ENCODE measurements at regions not wholly inside any gene's neighbourhood (a gene's known extent, or its start where the extent isn't known, plus 50 kb on each side); places are given as distances from the start of the nearest gene placed in this dataset.
"Not testable (repeated sequence)": the region's sequence is repeated elsewhere in the genome, so short reads cannot be mapped to it uniquely, and the experiment has no call there.

DNA sequence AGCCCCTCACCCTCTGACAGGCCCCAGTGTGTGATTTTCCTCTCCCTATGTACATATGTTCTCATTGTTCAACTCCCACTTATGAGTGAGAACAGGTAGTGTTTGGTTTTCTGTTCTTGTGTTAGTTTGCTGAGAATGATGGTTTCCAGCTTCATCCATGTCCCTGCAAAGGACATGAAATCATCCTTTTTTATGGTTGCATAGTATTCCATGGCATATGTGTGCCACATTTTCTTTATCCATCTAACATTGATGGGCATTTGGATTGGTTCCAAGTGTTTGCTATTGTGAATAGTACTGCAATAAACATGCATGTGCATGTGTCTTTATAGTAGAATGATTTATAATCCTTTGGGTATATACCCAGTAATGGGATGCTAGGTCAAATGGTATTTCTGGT lies 223.7 kb upstream of the VLDLR start:
- DNase-seq: not testable (repeated sequence)

DNA sequence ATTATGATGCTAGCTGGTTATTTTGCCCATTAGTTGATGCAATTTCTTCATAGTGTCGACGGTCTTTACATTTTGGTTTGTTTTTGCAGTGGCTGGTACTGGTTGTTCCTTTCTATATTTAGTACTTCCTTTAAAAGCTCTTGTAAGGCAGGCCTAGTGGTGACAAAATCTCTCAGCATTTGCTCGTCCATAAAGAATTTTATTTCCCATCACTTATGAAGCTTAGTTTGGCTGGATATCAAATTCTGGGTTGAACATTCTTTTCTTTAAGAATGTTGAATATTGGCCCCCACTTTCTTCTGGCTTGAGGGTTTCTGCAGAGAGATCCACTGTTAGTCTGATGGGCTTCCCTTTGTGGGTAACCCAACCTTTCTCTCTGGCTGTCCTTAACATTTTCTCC lies 219.8 kb upstream of the VLDLR start:
- DNase-seq: not testable (repeated sequence)

DNA sequence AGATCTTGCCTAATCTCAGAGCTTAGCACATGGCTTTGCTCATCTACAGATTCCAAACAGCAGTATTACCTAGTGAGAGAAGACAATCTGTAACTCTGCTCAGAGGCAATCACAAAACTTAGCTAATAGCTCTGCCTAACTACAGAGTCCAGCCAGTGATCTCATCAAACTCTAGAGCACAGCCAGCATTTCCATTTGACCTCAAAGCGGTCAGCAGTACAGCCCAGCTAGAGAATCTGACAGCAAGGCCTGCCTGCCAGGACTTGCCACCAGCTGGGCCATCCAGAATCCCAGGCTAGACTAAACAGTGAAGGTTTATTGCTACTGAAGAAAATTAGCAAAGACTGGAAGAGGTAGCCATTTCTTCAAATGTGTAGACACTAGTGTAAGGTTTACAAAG lies 217.9 kb upstream of the VLDLR start:
- DNase-seq: no peak

DNA sequence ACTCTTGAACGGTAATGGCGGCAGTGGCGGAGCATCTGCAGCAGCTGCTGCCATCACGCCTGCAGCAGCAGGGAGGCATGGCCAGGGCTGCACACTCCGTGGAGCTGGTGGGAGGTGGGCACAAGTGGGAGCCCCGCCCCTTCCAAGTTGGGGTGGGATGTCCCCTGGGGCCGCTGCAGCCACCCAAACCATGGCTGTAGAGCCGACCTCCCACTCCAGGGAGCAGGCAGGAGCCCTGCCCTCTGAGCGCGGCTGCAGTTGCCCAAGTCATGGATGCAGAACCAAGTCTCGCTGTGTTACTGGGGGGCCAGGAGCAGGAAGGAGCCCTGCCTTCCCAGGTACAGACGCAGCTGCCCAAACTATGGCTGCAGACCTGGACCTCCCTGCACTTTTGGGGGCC lies 215.3 kb upstream of the VLDLR start:
- DNase-seq: no peak

DNA sequence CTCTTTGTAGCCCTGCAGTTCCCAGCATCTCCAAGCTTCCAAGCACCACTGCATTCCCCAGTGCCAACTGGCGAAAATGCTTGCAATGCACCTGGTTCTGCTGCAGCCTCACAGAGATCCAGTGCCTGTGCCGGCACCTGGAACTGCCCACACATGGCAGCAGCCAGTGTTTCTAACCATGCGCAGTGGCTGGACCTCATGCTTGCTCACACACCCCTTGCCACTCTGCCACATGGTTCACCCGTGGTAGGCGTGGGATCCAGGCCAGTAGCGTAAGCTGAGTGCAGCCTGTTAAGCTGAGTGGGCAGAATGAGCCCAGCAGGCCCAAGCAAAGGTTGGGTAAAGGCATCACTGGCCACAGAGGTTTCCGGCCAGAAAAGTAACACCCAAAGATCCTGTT lies 214.1 kb upstream of the VLDLR start:
- no peak for DNase-seq

DNA sequence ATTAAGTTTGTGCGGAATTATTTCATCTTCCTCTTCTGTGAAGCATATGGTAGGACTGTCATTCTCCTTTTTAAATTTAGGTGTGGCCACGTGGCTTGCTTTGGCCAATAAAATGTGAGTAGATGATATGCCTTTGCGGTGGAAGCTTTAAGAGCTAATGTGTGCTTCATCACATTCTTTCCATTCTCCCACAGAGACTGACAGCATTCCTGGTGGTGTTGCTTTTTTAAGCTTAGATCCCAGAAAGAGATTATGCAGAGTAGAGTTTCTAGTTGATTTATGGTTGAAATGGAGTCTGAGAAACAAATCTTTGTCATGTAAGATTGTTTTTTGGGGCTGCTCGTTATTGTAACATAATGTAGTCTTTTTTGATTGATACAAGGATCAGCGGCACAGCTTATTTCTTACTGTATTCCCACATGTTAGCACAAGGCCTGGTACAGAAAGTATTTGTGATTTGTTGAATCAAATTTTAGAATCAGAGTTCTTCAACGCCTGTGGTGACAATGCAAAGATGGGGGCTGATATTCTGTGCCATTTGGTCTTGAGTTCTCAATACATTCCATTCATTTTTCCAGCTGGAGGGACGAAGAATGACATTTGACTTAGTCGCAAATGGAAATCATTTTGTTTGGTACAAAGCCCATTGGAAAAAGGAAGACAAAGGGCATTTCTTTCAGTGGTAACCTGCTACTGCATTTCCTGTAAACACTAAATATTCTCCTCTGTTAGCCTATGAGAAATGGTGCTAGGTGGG lies 209.9 kb upstream of the VLDLR start:
- no peak for DNase-seq

DNA sequence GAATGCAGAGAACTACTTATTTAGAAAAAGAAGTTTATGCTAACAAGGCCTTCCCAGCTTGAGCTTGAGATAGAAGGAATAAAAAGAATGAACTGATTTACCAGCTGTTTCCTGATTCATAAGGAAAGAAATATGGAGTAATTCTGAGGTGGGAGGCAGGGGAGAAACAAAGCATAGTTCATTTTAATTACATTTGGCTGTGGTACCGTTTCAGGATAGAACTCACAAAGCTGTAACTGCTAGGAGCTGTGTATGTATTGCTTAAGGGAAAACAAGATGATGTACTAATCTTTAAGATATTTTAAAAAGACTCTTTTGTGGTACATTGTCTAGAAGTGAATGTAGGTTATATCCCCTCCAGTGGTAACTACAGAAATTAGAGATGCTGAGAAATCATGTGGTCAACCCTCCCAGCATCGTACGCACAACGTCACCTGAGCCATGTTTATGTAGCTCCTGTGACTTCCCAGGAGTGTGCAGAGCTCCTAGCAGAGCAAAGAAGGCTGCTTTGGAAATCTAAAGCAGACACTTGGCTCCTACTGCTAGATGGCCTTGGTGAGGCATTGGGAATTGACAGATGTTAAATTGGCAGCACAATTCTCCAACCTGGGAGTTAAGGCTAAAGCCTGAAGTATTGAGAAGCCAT lies 208.3 kb upstream of the VLDLR start:
- no peak for DNase-seq

DNA sequence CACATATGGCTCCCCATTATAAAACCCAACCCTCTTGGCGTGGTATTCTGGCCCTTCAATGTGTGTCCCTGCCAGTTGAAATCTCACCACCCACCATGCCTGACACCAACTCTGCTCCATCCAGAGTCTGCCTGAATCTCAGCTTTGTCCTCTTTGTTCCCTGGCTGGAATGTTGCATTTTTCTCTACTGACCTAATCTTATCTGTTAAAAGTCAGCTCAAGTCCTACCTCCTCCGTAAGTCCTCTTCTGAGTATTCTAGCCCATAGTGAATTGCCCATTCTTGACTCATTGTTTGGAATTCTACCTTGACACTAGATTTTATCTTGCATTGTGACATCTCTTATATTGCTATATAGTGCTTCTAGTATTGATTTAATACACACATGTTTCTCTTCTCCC lies 207.1 kb upstream of the VLDLR start:
- no peak for DNase-seq

DNA sequence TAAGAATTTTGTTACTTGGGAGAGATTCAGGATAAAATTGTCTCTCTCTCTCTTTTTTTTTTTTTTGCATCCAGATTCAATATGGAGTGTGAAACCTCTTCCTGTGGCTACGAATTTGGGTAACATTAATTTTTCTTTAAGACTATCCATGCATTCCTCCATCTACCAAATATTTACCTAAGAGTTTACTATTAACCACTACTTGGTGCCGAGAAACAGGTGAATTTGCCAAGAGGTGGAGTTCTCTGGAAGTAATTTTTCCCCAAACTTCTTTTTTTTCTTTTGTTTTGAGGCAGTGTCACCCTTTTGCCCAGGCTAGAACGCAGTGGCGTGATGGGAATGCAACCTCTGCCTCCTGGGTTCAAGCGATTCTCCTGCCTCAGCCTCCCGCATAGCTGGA lies 206.3 kb upstream of the VLDLR start:
- DNase-seq: no peak

DNA sequence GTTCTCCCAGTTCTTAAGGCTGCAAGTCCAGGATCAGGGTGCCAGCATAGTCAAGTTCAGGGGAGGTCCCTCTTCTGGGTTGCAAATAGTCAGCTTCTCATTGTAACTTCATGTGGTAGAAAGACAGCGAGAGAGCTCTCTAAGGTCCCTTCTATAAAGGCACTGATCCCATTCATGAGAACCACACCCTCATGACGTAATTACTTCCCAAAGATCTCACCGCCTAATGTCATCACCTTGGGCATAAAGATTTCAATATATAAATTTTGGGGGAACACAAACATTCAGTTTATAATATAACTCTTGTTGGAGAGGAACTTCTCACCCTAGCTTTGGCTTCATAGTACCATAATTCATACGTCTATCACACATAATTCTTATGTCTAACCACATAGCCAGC lies 203.9 kb upstream of the VLDLR start:
- no peak for DNase-seq

DNA sequence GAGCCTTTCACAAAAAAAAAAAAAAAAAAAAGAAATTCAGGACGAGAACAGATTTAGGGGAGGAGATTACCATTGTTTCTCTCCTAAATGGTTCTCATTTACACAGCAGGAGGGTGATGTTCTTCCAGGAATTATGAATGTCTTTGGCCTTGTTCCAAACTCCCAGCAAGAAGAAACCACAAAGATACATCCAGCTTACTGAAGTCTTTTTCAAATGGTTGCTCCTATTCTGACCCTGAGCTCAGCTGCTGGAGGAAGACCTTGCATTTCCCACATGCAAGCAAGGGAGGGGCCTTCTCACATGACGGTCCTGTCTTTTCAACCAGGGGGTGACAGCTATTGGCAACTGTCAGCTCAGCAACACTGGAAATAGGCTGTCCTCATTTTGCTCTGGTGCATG lies 203.0 kb upstream of the VLDLR start:
- no peak for DNase-seq

DNA sequence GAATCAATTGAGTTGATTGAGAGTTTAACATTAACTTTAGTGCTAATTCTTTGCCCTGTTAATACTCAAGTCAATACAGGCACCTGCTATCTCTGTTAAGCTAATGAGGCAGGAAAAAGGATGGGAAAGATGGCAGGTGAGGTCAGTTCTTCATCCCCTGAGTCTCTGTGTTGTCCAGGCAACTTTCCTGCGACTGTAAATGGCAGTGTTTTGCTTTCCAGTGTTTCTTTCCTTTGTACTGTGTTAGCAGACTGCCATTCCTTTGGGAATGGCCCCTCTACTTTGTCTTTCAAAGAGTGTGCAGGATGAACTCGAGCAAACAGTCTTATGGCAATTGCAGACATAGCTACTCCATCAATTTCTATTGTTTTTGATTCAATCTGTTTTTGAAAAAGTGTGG lies 202.2 kb upstream of the VLDLR start:
- no peak for DNase-seq

DNA sequence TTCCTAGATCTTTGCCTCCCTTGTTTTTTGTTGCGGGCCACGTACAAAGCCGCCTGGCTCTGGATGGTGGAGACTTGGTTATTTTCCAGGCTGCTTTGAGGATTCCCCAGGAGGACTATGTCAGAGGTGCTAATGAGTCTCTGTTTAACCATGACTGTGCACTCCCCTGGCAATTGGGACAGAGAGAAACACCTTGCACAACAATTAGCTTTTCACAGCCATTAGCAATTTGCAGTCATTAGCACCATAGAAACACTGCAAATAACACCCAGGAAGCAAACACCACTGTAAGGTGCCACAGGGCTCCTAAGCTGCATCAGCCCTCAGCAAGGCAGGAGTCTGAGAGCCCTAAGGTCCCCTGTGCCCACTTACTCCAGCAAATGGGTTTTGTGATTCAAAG lies 201.0 kb upstream of the VLDLR start:
- no peak for DNase-seq

DNA sequence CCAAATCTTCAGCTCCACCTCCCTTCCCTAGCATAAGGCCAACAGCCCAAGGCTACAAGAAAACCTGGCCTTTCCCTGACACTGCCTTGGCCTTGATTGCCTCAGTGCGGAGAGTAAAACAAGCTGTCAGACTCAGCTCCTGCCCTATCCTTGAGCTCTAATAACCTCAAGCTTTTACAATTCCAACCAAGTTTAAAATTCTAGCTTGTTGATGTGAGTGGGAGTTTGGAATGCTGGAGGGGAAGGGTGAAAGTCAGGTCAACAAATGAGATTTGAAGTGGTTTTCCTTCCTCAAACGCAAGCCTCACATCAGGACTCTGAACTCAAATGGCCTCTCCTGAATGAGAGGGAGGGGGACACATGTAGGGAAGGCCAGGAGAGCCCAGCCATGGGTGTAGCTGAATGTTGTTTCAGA lies 197.0 kb upstream of the VLDLR start:
- DNase-seq: no peak

DNA sequence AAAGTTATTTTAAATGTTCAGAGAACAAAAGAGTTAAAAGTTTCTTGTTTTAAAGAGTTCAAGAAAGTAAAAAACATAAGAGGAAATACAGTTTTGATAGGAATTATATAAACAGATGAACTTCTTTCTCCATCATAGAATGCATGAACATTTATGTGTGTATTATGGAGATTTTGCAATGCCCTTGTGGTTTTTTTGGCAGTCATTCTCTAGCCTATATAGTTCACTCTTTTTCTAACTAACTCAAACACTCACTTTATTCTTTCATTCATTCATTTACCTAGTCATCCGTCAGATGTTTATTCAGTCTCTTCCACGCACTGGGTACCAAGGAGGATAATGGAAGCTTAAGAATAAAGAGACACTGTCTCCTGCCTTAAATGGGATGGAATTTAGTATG lies 195.9 kb upstream of the VLDLR start:
- no peak for DNase-seq

DNA sequence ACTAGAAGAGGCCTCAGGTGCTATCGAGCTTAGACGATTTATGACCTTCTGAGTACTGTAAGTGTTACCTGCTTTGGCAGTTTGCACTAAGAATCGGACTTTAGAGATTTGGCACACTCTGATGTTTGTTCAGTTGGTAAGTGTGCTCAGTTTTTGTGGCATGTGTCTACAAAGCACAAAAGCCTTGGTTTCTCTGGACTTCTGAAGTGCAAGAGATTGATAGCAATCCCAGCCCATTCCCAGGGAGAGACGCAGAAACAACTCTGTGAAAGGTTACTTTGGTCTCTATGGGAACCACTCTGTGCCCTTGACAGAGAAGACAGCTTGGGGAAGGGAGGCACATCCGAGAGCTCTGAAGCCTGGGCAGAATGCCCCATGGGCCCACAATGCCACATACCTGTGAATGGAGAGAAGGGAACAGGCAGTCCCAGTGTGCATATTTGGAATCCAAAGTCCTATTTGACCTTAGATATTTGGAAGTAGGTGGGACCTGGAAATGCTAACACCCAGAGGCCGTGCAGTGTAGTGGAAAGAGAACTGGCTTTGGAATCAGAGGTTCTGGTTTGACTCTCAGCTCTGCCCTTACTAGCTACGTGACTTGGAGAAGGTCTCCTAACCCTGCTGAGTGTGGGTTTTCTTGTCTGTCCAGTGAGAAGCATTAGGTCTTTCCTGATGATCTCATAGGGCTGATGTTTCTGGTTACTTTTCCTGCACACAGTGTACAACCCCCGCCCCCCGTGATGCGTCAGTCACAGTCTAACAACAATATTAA lies 194.3 kb upstream of the VLDLR start:
- no peak for DNase-seq

DNA sequence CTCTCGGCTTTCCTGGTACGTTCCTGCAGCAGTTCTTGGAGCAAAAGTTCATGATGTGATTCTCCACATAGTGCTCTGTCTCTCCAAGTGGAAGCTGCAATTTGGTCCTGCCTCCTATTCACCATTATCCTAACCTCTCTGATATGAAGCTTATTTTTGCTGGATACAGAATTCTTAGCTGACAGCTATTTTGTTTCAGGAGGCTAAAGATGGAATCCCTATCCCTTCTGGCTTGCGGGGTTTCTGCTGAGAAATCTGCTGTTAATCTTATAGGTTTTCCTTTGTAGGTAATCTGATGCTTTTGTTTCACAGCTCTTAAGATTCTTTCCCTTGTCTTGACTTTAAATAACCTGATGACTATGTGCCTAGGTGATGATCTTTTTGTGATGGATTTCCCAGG lies 181.6 kb upstream of the VLDLR start:
- no peak for DNase-seq

DNA sequence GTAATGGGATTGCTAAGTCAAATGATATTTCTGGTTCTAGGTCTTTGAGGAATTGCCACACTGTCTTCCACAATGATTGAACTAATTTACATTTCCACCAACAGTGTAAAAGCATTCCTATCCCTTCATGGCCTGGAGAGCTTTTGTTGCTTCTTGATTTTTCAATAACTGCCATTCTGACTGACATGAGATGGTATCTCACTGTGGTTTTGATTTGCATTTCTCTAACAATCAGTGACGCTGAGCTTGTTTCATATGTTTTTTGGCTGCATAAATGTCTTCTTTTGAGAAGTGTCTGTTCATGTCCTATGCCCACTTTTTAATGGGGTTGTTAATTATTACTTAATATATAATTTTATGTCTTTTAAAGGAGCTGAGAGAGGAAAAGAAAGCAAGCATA lies 177.7 kb upstream of the VLDLR start:
- not testable (repeated sequence) for DNase-seq

DNA sequence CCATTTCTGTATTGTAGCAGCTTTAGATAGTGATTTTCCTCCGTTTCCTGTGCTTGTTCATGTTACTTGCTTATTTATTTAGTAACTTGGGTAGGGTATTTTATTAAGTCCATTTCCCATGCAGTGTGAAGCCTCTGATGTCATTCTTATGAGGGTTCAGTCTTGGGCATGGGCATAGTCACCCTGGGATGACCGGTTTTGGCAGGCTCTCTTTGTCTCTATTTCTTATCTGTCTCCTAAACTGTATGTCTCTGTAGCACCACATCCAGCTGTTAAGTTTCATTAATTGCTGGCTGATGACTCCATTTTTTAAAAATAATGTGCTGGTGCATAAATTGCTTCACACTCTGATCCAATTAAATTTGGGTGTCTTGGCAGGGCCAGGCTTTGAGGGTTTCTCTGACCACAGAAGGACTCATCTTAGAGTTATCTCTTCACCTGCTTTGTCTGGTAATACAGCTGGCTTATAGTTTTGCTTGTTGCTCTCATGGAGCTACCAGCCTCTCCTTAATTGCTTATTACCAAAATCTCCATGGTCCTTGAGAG lies 173.3 kb upstream of the VLDLR start:
- no peak for DNase-seq

DNA sequence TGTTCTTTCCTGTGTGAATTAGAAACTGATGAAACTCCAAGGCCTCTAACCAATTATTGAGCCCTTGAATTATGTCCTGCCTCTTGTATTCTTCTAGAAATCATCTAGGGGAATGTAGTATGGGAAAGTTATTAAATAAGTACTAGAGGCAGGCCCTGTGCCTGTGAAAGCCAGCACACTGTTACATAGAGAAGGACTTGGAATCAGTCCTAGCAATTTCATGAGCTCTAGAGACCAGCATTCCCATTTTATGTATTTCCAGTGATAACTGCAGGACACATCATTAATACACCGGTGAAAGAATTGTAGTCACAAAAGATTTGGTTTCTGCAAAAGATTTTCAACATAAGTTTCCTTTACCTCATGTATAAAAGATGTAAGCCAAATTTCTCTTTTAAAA lies 168.5 kb upstream of the VLDLR start:
- no peak for DNase-seq

DNA sequence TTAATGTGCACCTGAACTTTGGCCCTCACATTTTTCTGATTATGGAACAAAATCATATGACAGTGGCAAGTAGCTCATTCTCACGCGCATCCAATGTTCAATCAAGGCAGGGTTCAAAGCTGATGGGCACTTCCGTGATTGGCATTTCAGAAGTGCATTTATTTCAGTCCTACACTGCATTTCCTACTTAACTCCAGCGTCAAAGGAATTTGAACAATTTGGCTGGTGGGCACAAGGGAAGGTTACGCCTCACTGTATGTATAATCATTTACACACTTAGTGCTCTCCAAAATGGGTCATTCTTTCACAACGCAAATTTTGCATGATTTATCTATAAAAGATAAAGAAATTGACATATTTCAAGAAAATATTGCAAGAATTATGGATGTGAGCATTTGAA lies 167.9 kb upstream of the VLDLR start:
- no peak for DNase-seq

DNA sequence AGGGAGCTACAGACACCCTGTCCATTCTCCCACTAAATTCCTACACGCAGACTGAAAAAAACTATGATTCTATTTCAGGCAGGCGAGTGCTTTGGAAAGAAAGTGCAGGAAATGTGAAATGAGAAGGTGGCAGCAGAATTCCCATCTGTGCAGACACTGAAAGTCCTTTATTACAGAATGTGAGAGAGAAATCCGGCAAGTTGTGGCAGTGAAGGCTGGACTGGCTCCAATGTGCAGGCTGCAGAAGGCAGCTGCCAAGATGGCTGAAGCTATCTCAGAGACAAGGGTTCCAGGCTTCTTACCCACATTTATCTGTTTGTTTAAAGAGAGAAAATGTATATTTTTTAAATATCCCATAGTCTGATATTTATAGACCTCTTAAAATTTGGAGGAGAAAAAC lies 161.8 kb upstream of the VLDLR start:
- DNase-seq: no peak

DNA sequence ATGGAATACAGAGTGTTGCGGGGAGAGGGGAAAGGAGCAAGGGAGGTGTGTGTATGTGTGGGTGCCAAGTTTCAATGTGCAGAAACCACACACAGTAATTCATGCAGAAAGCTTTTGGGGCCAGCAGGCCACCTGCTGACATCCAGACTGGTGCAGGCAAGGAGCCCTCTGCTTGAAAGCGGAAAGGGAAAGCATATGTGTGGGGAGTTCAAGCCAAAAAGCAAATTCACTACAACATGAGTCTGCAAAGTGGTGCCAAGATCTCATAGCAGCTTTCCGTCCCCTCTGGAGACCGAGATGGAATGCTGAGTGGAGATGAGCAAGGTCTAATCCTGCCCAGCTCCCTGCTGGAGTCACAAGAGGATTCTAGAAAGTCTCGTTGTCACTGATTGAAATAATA lies 159.7 kb upstream of the VLDLR start:
- no peak for DNase-seq

DNA sequence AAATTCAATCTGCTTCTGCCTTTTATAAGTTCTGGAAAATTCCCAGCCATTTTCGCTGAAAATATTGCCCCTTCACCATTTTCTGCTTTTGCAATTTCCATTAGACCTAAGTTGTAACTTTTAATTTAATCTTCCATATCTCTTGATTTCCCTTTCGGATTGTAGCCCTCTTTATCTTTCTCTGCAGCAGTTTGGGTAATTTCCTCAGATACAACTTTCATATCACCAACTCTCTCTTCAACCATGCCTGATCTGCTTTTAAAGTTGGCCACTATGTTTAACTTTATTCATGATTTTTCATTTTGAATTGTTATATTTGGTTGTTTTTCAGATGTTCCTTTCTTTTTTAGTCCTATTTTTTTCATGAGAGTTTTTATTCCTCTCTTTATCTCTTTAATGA lies 157.0 kb upstream of the VLDLR start:
- DNase-seq: no peak

Data from hematopoietic multipotent progenitor cell treated with erythropoietin and hydrocortisone succinate and interleukin-3 and kit ligand, for 8 days (in vitro differentiated cells).